Activated CD8-positive, alpha-beta memory T cell treated with anti-CD3 and anti-CD28 coated beads, Interleukin-2, amount 10 ng/mL, durations not matched to agents 7 days and 5 days (primary cell): ENCODE measurements at regions not wholly inside any gene's neighbourhood (a gene's known extent, or its start where the extent isn't known, plus 50 kb on each side); places are given as distances from the start of the nearest gene placed in this dataset.

Experiments used
- ATAC-seq: fragments of 150-1000 bp; cut with Tn5 transposase; one replicate; pipeline ENCODE4 v1.10.0; 2021; ENCODE audit warnings: moderate library complexity
- CTCF ChIA-PET: fragments of 350-600 bp; sonication (Branson Sonifier 250); formaldehyde crosslinking; loops from one replicate; lab custom pipeline; 2021; ENCODE audit warnings: antibody characterized with exemption; lab: Charles Lee
- DNase-seq: peaks from one replicate; pipeline ENCODE4 v3.0.0-alpha.2; 2020
- H3K27ac Mint-ChIP-seq: one replicate; pipeline ENCODE4 v1.8.0; 2021; ENCODE audit warnings: mild to moderate bottlenecking, mixed read lengths
- H3K27me3 Mint-ChIP-seq: one replicate; pipeline ENCODE4 v1.8.0; 2021; ENCODE audit warnings: mixed read lengths
- H3K36me3 Mint-ChIP-seq: one replicate; pipeline ENCODE4 v1.8.0; 2021; ENCODE audit warnings: mild to moderate bottlenecking, mixed read lengths
- H3K4me1 Mint-ChIP-seq: one replicate; pipeline ENCODE4 v1.8.0; 2021; ENCODE audit warnings: mixed read lengths
- H3K4me3 Mint-ChIP-seq: one replicate; pipeline ENCODE4 v1.8.0; 2021; ENCODE audit warnings: mild to moderate bottlenecking, moderate library complexity, mixed read lengths
- H3K9me3 Mint-ChIP-seq: one replicate; pipeline ENCODE4 v1.8.0; 2022; ENCODE audit warnings: low read depth, mixed read lengths

- no peaks in the 10 kb centered on the region for H3K36me3 Mint-ChIP-seq
- DNase-seq (no peak), ATAC-seq (no peak)
- CTCF ChIA-PET, result no interaction called here
- no peaks in the 10 kb centered on the region for H3K27me3 Mint-ChIP-seq
- no peak overlapping the region for H3K4me3 Mint-ChIP-seq
- H3K4me1 Mint-ChIP-seq, result no peaks in the 10 kb centered on the region
- H3K9me3 Mint-ChIP-seq, result peaks cover 4% of the 10 kb centered on the region
- H3K27ac Mint-ChIP-seq, result no peak overlapping the region
Measured at GRCh38 chr6:19299129-19299528, 538.0 kb upstream of the ID4 start.

DNA sequence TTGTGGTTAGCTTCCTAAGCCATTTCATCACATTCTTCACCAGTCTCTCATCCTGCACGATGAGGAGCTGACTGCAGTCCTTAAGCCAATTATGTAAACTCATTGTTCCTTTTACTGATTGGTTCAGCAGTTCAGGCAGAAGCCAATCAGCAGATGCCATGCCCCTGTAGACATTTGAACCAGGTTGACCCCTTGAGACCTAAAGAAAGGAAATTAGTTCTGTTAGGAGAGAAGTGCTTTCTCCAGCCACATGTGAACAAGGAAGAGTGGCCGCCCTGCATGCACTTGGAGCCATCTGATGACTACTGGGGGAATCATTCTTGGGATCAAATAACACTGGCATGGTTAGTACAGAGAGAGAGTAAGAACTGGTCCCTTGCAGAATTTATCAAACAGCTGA lies 535.2 kb upstream of the ID4 start:
- DNase-seq (no peak), ATAC-seq (no peak)
- CTCF ChIA-PET, result no interaction called here
- H3K27ac Mint-ChIP-seq, result no peak overlapping the region
- no peaks in the 10 kb centered on the region for H3K36me3 Mint-ChIP-seq
- peaks cover 1% of the 10 kb centered on the region for H3K9me3 Mint-ChIP-seq
- H3K27me3 Mint-ChIP-seq, result no peaks in the 10 kb centered on the region
- H3K4me3 Mint-ChIP-seq, result no peak overlapping the region
- no peaks in the 10 kb centered on the region for H3K4me1 Mint-ChIP-seq

- ATAC-seq (no peak), DNase-seq (no peak)
- H3K27ac Mint-ChIP-seq, result no peak overlapping the region
- CTCF ChIA-PET, result no interaction called here
- no peak overlapping the region for H3K4me3 Mint-ChIP-seq
- no peaks in the 10 kb centered on the region for H3K4me1 Mint-ChIP-seq
- no peaks in the 10 kb centered on the region for H3K9me3 Mint-ChIP-seq
- no peaks in the 10 kb centered on the region for H3K36me3 Mint-ChIP-seq
- no peaks in the 10 kb centered on the region for H3K27me3 Mint-ChIP-seq
Measured at GRCh38 chr6:19303383-19303782, 533.8 kb upstream of the ID4 start.

GRCh38 chr6:19309661-19310060 lies 527.5 kb upstream of the ID4 start:
- Mint-ChIP-seq H3K9me3 (peaks cover 2% of the 10 kb centered on the region), H3K36me3 (no peaks in the 10 kb centered on the region), H3K4me1 (no peaks in the 10 kb centered on the region), H3K4me3 (no peak overlapping the region), H3K27ac (no peak overlapping the region), H3K27me3 (no peaks in the 10 kb centered on the region)
- CTCF ChIA-PET, result no interaction called here
- no peak for ATAC-seq
- DNase-seq, result no peak

- H3K27ac Mint-ChIP-seq, result no peak overlapping the region
- CTCF ChIA-PET, result no interaction called here
- H3K4me1 Mint-ChIP-seq, result no peaks in the 10 kb centered on the region
- H3K36me3 Mint-ChIP-seq, result no peaks in the 10 kb centered on the region
- H3K27me3 Mint-ChIP-seq, result no peaks in the 10 kb centered on the region
- ATAC-seq, result no peak
- peaks cover 6% of the 10 kb centered on the region for H3K9me3 Mint-ChIP-seq
- DNase-seq, result no peak
- no peak overlapping the region for H3K4me3 Mint-ChIP-seq
Measured at GRCh38 chr6:19311786-19312185, 525.4 kb upstream of the ID4 start.

GRCh38 chr6:19312241-19312978 lies 524.8 kb upstream of the ID4 start:
- Mint-ChIP-seq H3K36me3 (no peaks in the 10 kb centered on the region), H3K9me3 (peaks cover 8% of the 10 kb centered on the region), H3K4me1 (no peaks in the 10 kb centered on the region), H3K27ac (no peak overlapping the region), H3K4me3 (no peak overlapping the region), H3K27me3 (no peaks in the 10 kb centered on the region)
- ATAC-seq, result no peak
- CTCF ChIA-PET, result no interaction called here
- no peak for DNase-seq

GRCh38 chr6:19317431-19317986 lies 519.7 kb upstream of the ID4 start:
- no peak for DNase-seq
- H3K27ac Mint-ChIP-seq, result no peak overlapping the region

GRCh38 chr6:19319005-19319404 lies 518.2 kb upstream of the ID4 start:
- DNase-seq (no peak), ATAC-seq (no peak)
- Mint-ChIP-seq H3K27ac (no peak overlapping the region), H3K36me3 (no peaks in the 10 kb centered on the region), H3K4me3 (no peak overlapping the region), H3K9me3 (peaks cover 11% of the 10 kb centered on the region), H3K4me1 (no peaks in the 10 kb centered on the region), H3K27me3 (no peaks in the 10 kb centered on the region)
- CTCF ChIA-PET, result no interaction called here

More at GRCh38 chr6:19317431-19317986, 519.7 kb upstream of the ID4 start:
- no peaks in the 10 kb centered on the region for H3K4me1 Mint-ChIP-seq
- H3K9me3 Mint-ChIP-seq, result peaks cover 11% of the 10 kb centered on the region
- CTCF ChIA-PET, result no interaction called here
- H3K4me3 Mint-ChIP-seq, result no peak overlapping the region
- no peaks in the 10 kb centered on the region for H3K36me3 Mint-ChIP-seq
- no peaks in the 10 kb centered on the region for H3K27me3 Mint-ChIP-seq
- no peak for ATAC-seq

DNA sequence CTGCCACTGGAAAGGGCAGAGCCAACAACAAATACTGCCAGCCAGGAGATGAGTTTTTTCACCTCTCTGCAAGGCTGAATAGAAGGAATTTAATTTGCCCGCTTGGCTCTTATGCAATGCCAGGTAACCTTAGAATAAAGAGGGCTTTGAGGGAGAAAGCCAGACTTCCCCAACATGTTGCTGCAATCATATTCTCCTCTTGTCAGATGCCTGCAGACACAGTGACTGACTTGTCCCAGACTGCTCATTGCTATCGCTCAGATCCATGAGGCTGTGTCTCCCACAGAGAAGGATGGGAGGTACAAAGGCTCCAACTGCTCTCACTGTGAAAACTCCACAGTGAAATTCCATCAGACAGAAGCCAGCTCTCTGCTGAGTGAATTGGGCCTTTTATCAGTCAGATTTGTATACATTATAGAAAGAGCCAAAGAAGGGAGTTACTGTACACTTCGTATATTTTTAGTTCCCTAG lies 517.0 kb upstream of the ID4 start:
- Mint-ChIP-seq H3K27me3 (no peaks in the 10 kb centered on the region), H3K27ac (no peak overlapping the region), H3K4me3 (no peak overlapping the region), H3K9me3 (peaks cover 8% of the 10 kb centered on the region), H3K36me3 (no peaks in the 10 kb centered on the region), H3K4me1 (no peaks in the 10 kb centered on the region)
- ATAC-seq (no peak), DNase-seq (no peak)
- CTCF ChIA-PET, result no interaction called here

GRCh38 chr6:19322691-19323485 lies 514.3 kb upstream of the ID4 start:
- Mint-ChIP-seq H3K4me3 (no peak overlapping the region), H3K27ac (no peak overlapping the region), H3K27me3 (no peaks in the 10 kb centered on the region), H3K9me3 (peaks cover 3% of the 10 kb centered on the region), H3K36me3 (no peaks in the 10 kb centered on the region), H3K4me1 (no peaks in the 10 kb centered on the region)
- ATAC-seq (no peak), DNase-seq (no peak)
- CTCF ChIA-PET, result no interaction called here

DNA sequence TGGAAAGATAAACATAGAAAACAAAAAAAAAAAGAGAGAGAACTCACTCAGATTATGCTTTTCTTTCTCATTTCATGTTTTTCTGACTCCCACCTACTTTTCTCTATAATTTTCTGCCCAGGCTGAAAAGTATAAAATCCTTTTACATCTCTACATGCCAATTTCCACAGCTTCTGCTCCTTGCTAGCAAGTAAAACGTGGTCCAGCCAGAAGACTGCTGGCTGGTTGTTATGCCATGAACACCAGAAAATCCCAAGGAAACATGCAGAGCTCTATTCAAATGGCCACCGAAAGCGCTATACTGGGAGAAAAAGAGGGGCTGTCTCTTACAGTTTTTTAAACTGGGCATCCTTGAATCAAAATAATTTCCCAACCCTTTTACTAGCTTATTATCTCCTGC lies 512.8 kb upstream of the ID4 start:
- ATAC-seq, result no peak
- DNase-seq, result no peak
- CTCF ChIA-PET, result no interaction called here
- Mint-ChIP-seq H3K4me1 (no peaks in the 10 kb centered on the region), H3K27me3 (no peaks in the 10 kb centered on the region), H3K9me3 (peaks cover 3% of the 10 kb centered on the region), H3K27ac (no peak overlapping the region), H3K36me3 (no peaks in the 10 kb centered on the region), H3K4me3 (no peak overlapping the region)

GRCh38 chr6:19325335-19325789 lies 511.8 kb upstream of the ID4 start:
- Mint-ChIP-seq H3K27me3 (no peaks in the 10 kb centered on the region), H3K36me3 (no peaks in the 10 kb centered on the region), H3K27ac (no peak overlapping the region), H3K4me3 (no peak overlapping the region), H3K4me1 (no peaks in the 10 kb centered on the region), H3K9me3 (peaks cover 3% of the 10 kb centered on the region)
- CTCF ChIA-PET, result no interaction called here
- ATAC-seq (no peak), DNase-seq (no peak)

GRCh38 chr6:19327241-19327640 lies 509.9 kb upstream of the ID4 start:
- no peak overlapping the region for H3K4me3 Mint-ChIP-seq
- no peaks in the 10 kb centered on the region for H3K27me3 Mint-ChIP-seq
- H3K9me3 Mint-ChIP-seq, result peaks cover 3% of the 10 kb centered on the region
- ATAC-seq (no peak), DNase-seq (no peak)
- H3K27ac Mint-ChIP-seq, result no peak overlapping the region
- CTCF ChIA-PET, result no interaction called here
- H3K36me3 Mint-ChIP-seq, result no peaks in the 10 kb centered on the region
- H3K4me1 Mint-ChIP-seq, result no peaks in the 10 kb centered on the region

GRCh38 chr6:19327661-19328060 lies 509.5 kb upstream of the ID4 start:
- CTCF ChIA-PET, result no interaction called here
- Mint-ChIP-seq H3K9me3 (peaks cover 3% of the 10 kb centered on the region), H3K27me3 (no peaks in the 10 kb centered on the region), H3K27ac (no peak overlapping the region), H3K4me3 (no peak overlapping the region), H3K36me3 (no peaks in the 10 kb centered on the region), H3K4me1 (no peaks in the 10 kb centered on the region)
- ATAC-seq (no peak), DNase-seq (no peak)
